IMR-90 (cell line): ENCODE measurements at regions not wholly inside any gene's neighbourhood (a gene's known extent, or its start where the extent isn't known, plus 50 kb on each side); places are given as distances from the start of the nearest gene placed in this dataset.

Experiments used
- ATAC-seq: fragments of 200-7000 bp; cut with Tn5 transposase; 2 replicates; pipeline ENCODE4 v1.9.1; 2020; ENCODE audit warnings: low read depth, mild to moderate bottlenecking, moderate library complexity
- BruUV-seq: library from RNA; stranded (reverse); fragments of 400-500 nt; replicated peaks from 2 replicates; lab custom pipeline; 2021; lab: Mats Ljungman, UMichigan
- CTCF ChIA-PET: fragments of 300-600 bp; formaldehyde crosslinking; extraction: SDS; loops from one replicate; lab custom pipeline; 2021; ENCODE audit warnings: antibody characterized with exemption; lab: Yijun Ruan, JAX
- POLR2A ChIA-PET: fragments of 300-600 bp; sonication (Branson Sonifier 250); formaldehyde crosslinking; loops from one replicate; lab custom pipeline; 2022; ENCODE audit warnings: antibody characterized with exemption; ENCODE audit not compliant: unreplicated experiment; lab: Charles Lee
- DNase-seq: peaks from one replicate; pipeline ENCODE4 v3.0.0; 2013
- H2AFZ ChIP-seq: replicated peaks from 2 replicates; pipeline ENCODE3; 2013; ENCODE audit warnings: low read length, mild to moderate bottlenecking; ENCODE audit not compliant: poor library complexity
- H2AK5ac ChIP-seq: 2 replicates; pipeline ENCODE4 v1.6.1; 2013; ENCODE audit warnings: low read depth, low read length, inconsistent platforms
- H2AK9ac ChIP-seq: replicated peaks from 2 replicates; pipeline ENCODE3; 2013; ENCODE audit warnings: mild to moderate bottlenecking, low read depth, low read length, moderate library complexity; ENCODE audit not compliant: poor library complexity
- H2BK120ac ChIP-seq: 2 replicates; pipeline ENCODE4 v1.6.1; 2013; ENCODE audit warnings: low read depth, low read length, inconsistent platforms
- H2BK15ac ChIP-seq: 3 replicates; pipeline ENCODE4 v1.6.1; 2013; ENCODE audit warnings: low read depth, low read length, inconsistent platforms
- H2BK20ac ChIP-seq: 2 replicates; pipeline ENCODE4 v1.6.1; 2013; ENCODE audit warnings: low read depth, mild to moderate bottlenecking, inconsistent platforms, low read length, moderate library complexity
- H2BK5ac ChIP-seq: 2 replicates; pipeline ENCODE4 v1.6.1; 2013; ENCODE audit warnings: mild to moderate bottlenecking, low read depth, low read length, inconsistent platforms; ENCODE audit not compliant: poor library complexity, severe bottlenecking
- H3K14ac ChIP-seq: replicated peaks from 2 replicates; pipeline ENCODE4 v1.6.1; 2013; ENCODE audit warnings: low read depth, low read length, inconsistent platforms
- H3K18ac ChIP-seq: 2 replicates; pipeline ENCODE4 v1.6.1; 2013; ENCODE audit warnings: low read depth, low read length, control low read depth
- H3K23ac ChIP-seq: 2 replicates; pipeline ENCODE4 v1.6.1; 2013; ENCODE audit warnings: low read depth, low read length, inconsistent platforms
- H3K27ac ChIP-seq: 2 replicates; pipeline ENCODE4 v1.5.1; 2013; ENCODE audit warnings: mild to moderate bottlenecking, control low read depth, low read length; ENCODE audit not compliant: insufficient read depth
- H3K27me3 ChIP-seq: 2 replicates; pipeline ENCODE4 v1.6.1; 2013; ENCODE audit warnings: low read length; ENCODE audit not compliant: control insufficient read depth, insufficient read depth
- H3K36me3 ChIP-seq: 2 replicates; pipeline ENCODE4 v1.6.1; 2013; ENCODE audit warnings: low read length, mixed read lengths; ENCODE audit not compliant: control insufficient read depth, insufficient read depth
- H3K4ac ChIP-seq: 2 replicates; pipeline ENCODE4 v1.6.1; 2013; ENCODE audit warnings: low read depth, low read length, inconsistent platforms
- H3K4me1 ChIP-seq: 2 replicates; pipeline ENCODE4 v1.6.1; 2013; ENCODE audit warnings: low read length, mixed read lengths; ENCODE audit not compliant: control insufficient read depth, insufficient read depth
- H3K4me2 ChIP-seq: 2 replicates; pipeline ENCODE4 v1.6.1; 2013; ENCODE audit warnings: low read depth, mild to moderate bottlenecking, control low read depth, low read length, moderate library complexity
- H3K4me3 ChIP-seq: 2 replicates; pipeline ENCODE4 v1.5.1; 2013; ENCODE audit warnings: low read depth, mild to moderate bottlenecking, control low read depth, low read length, moderate library complexity; ENCODE audit not compliant: insufficient read depth
- H3K56ac ChIP-seq: 2 replicates; pipeline ENCODE4 v1.6.1; 2013; ENCODE audit warnings: low read length, inconsistent platforms; ENCODE audit not compliant: insufficient read depth; ENCODE audit errors: extremely low read depth
- H3K79me1 ChIP-seq, 2 experiments: 2 replicates each; pipeline ENCODE4 v1.6.1; 2013; ENCODE audit warnings: low read length in 2 of 2, inconsistent platforms in 1 of 2, low read depth in 1 of 2
- H3K9ac ChIP-seq: 2 replicates; pipeline ENCODE4 v1.6.1; 2013; ENCODE audit warnings: low read depth, low read length, control low read depth
- H3K9me1 ChIP-seq: 2 replicates; pipeline ENCODE4 v1.6.1; 2013; ENCODE audit warnings: low read length, inconsistent platforms; ENCODE audit not compliant: insufficient read depth
- H3K9me3 ChIP-seq: 2 replicates; pipeline ENCODE4 v1.6.1; 2013; ENCODE audit warnings: low read length; ENCODE audit not compliant: control insufficient read depth, insufficient read depth
- H4K20me1 ChIP-seq: 2 replicates; pipeline ENCODE4 v1.6.1; 2013; ENCODE audit warnings: low read length, inconsistent platforms; ENCODE audit not compliant: insufficient read depth
- H4K5ac ChIP-seq: 2 replicates; pipeline ENCODE4 v1.6.1; 2013; ENCODE audit warnings: mild to moderate bottlenecking, low read depth, low read length, control low read depth
- H4K8ac ChIP-seq, 2 experiments: 2 replicates each; pipeline ENCODE4 v1.6.1; 2013; ENCODE audit warnings: low read depth in 2 of 2, low read length in 2 of 2, control low read depth in 1 of 2, inconsistent platforms in 1 of 2
- H4K91ac ChIP-seq: 2 replicates; pipeline ENCODE4 v1.6.1; 2013; ENCODE audit warnings: low read depth, low read length, inconsistent platforms; ENCODE audit not compliant: insufficient read depth
- CEBPB ChIP-seq: IDR thresholded peaks from 2 replicates; pipeline ENCODE4 v1.6.1; 2012; ENCODE audit warnings: low read depth, low read length, improper control_type of control experiment
- FOS ChIP-seq: fragments of 150-350 bp; IDR thresholded peaks from 2 replicates; pipeline ENCODE4 v1.6.1; 2016; ENCODE audit warnings: low read depth, low read length
- MAFK ChIP-seq: IDR thresholded peaks from 2 replicates; pipeline ENCODE4 v1.6.1; 2012; ENCODE audit warnings: low read depth, low read length, improper control_type of control experiment
- MAZ ChIP-seq: IDR thresholded peaks from 2 replicates; pipeline ENCODE4 v1.6.1; 2012; ENCODE audit warnings: low read depth, mild to moderate bottlenecking, low read length, improper control_type of control experiment, moderate library complexity, borderline replicate concordance
- USF2 ChIP-seq: fragments of 150-350 bp; IDR thresholded peaks from 2 replicates; pipeline ENCODE4 v1.6.1; 2017; ENCODE audit warnings: mild to moderate bottlenecking, antibody characterized with exemption, low read length, low read depth
- WGBS, 2 experiments: methylation state at CpG; one replicate each; pipeline versions ENCODE4 v1.1.5 to v1.1.7; 2013; ENCODE audit warnings: missing lambda C conversion rate in 2 of 2; ENCODE audit not compliant: insufficient read length in 1 of 2; ENCODE audit errors: extremely low coverage in 2 of 2; 5-methylcytosine and 5-hydroxymethylcytosine counted together
- dilution Hi-C: fragments of 300-500 bp; cut with HindIII; formaldehyde crosslinking; loops from one replicate; pipeline ENCODE4 v1.14.3; 2018; ENCODE audit warnings: low sequenced_read_pairs; ENCODE audit not compliant: unreplicated experiment
- in situ Hi-C: fragments of 300-500 bp; cut with MboI; formaldehyde crosslinking; loops from 3 replicates; pipeline ENCODE4 v1.14.3; 2019; ENCODE audit warnings: low sequenced_read_pairs, inconsistent platforms, mixed read lengths
- intact Hi-C: fragments of 100-400 bp; cut with micrococcal nuclease; formaldehyde crosslinking; loops from 2 replicates; pipeline ENCODE4 v1.10.0; 2022

GRCh38 chr1:183744132-183744913 lies 60.6 kb upstream of the RGL1 start:
- Histone ChIP-seq H2BK5ac (no peak overlapping the region), H3K18ac (no peak overlapping the region), H2BK120ac (no peak overlapping the region), H3K36me3 (no peaks in the 10 kb centered on the region), H3K4me3 (no peak overlapping the region), H3K56ac (no peak overlapping the region), H3K9ac (no peak overlapping the region), H2AK9ac (no peak overlapping the region), H4K91ac (no peak overlapping the region), H3K79me1 (peaks cover 0 to 4% of the 10 kb centered on the region in 2 experiments; a peak in 2 of 4 replicates), H3K27me3 (no peaks in the 10 kb centered on the region), H2AFZ (no peak overlapping the region), H2BK20ac (no peak overlapping the region), H3K27ac (no peak overlapping the region), H3K23ac (no peak overlapping the region), H2AK5ac (no peak overlapping the region), H4K8ac (no peak overlapping the region), H4K20me1 (no peaks in the 10 kb centered on the region), H3K4ac (no peak overlapping the region), H3K4me2 (no peak overlapping the region; the same call in 1 of the 2 replicates), H3K4me1 (peaks cover 6% of the 10 kb centered on the region), H3K14ac (no peak overlapping the region), H4K5ac (no peak overlapping the region), H3K9me1 (peaks cover 7% of the 10 kb centered on the region), H3K9me3 (peaks cover 3% of the 10 kb centered on the region; the same call in 1 of the 2 replicates), H2BK15ac (no peak overlapping the region)
- DNase-seq: no peak
- in situ Hi-C loops: no loop called here
- no CpG with 5 or more reads among the region's 1 CpG for WGBS, 2 experiments
- BruUV-seq: no TSS peak
- POLR2A ChIA-PET: no interaction called here
- intact Hi-C loops: no loop called here
- dilution Hi-C loops: no loop called here
- ATAC-seq: no peak
- TF ChIP-seq MAZ (no peak), CEBPB (0 out of 2 replicates have a peak, but pooled peaks have one; percentile 19), MAFK (peak; percentile 90), USF2 (no peak), FOS (no peak)
- CTCF ChIA-PET: no interaction called here
